Aorta (tissue), 5 donors: ENCODE measurements at regions not wholly inside any gene's neighbourhood (a gene's known extent, or its start where the extent isn't known, plus 50 kb on each side); places are given as distances from the start of the nearest gene placed in this dataset.

Source experiments
- ATAC-seq: fragments of 200-7000 bp; cut with Tn5 transposase; one replicate; pipeline ENCODE4 v1.9.1; 2022; ENCODE audit warnings: moderate library complexity; ENCODE audit not compliant: low FRiP score
- DNase-seq, 2 donors: peaks; one replicate each; pipeline ENCODE4 v3.0.0-alpha.2; 2020
- H3K27ac ChIP-seq, 2 donors: one replicate each; pipeline ENCODE4 v1.5.1; 2013; ENCODE audit warnings: low read length in 2 of 2, mild to moderate bottlenecking in 2 of 2, moderate library complexity in 2 of 2, control low read depth in 1 of 2, inconsistent platforms in 1 of 2, low read depth in 1 of 2
- H3K27me3 ChIP-seq, 2 donors: one replicate each; pipeline ENCODE4 v1.6.1; 2013; ENCODE audit warnings: control low read depth in 1 of 2, low read length in 1 of 2, mild to moderate bottlenecking in 1 of 2, moderate library complexity in 1 of 2; ENCODE audit not compliant: insufficient read depth in 2 of 2, control insufficient read depth in 1 of 2
- H3K36me3 ChIP-seq, 2 donors: one replicate each; pipeline ENCODE4 v1.6.1; 2013; ENCODE audit warnings: control low read depth in 1 of 2, low read length in 1 of 2, mild to moderate bottlenecking in 1 of 2; ENCODE audit not compliant: insufficient read depth in 2 of 2, control insufficient read depth in 1 of 2
- H3K4me1 ChIP-seq, 2 donors: one replicate each; pipeline ENCODE4 v1.6.1; 2013; ENCODE audit warnings: low read length in 2 of 2, control low read depth in 1 of 2, mild to moderate bottlenecking in 1 of 2, moderate library complexity in 1 of 2; ENCODE audit not compliant: insufficient read depth in 2 of 2, control insufficient read depth in 1 of 2
- H3K4me3 ChIP-seq, 2 donors: one replicate each; pipeline ENCODE4 v1.5.1; 2013; ENCODE audit warnings: low read length in 2 of 2, control low read depth in 1 of 2, mild to moderate bottlenecking in 1 of 2
- H3K9me3 ChIP-seq: one replicate; pipeline ENCODE4 v1.6.1; 2013; ENCODE audit warnings: mild to moderate bottlenecking, low read length; ENCODE audit not compliant: control insufficient read depth
- WGBS, 2 donors: extraction: QIAGEN DNeasy Blood & Tissue Kit; methylation state at CpG; one replicate each; pipeline ENCODE4 v1.1.7; 2013; 5-methylcytosine and 5-hydroxymethylcytosine counted together
- intact Hi-C, 2 donors: fragments of 100-400 bp; cut with DNase I; formaldehyde crosslinking; loops; one replicate each; pipeline versions ENCODE4 v1.14.2 to v1.15.0; 2022
- donor health status: healthy with polysubstance abuse.
- donor health status: Bipolar disorder and iron deficiency.
- donor health status: DM: no; HTN: no; CAD: no.
- donor health status: DM: no; HTN: no; CAD: no.
- donor health status: DM: yes; HTN: yes; CAD: no.

- Histone ChIP-seq H3K27ac (no peak overlapping the region), H3K4me3 (no peak overlapping the region), H3K9me3 (no peaks in the 10 kb centered on the region), H3K36me3 (no peaks in the 10 kb centered on the region), H3K27me3 (no peaks in the 10 kb centered on the region), H3K4me1 (no peaks in the 10 kb centered on the region)
- intact Hi-C loops = no loop called here
- no peak for ATAC-seq
- WGBS, 2 donors = 42 to 48% methylated on average over 1 of the region's 1 CpG
- no peak for DNase-seq
Observed at GRCh38 chr22:47777426-47777825, 1015.0 kb downstream of the TBC1D22A start.

- no peaks in the 10 kb centered on the region for H3K4me1 ChIP-seq
- H3K9me3 ChIP-seq = no peaks in the 10 kb centered on the region
- intact Hi-C loops = no loop called here
- H3K27ac ChIP-seq = no peak overlapping the region
- no peaks in the 10 kb centered on the region for H3K27me3 ChIP-seq
- H3K36me3 ChIP-seq = no peaks in the 10 kb centered on the region
- WGBS, 2 donors = 56 to 60% methylated on average over 10 of the region's 10 CpGs
- DNase-seq = no peak
- no peak for ATAC-seq
- H3K4me3 ChIP-seq = no peak overlapping the region
Observed at GRCh38 chr22:47776329-47776728, 1013.9 kb downstream of the TBC1D22A start.

GRCh38 chr22:47775686-47776085 is 1013.2 kb downstream of the TBC1D22A start:
- Histone ChIP-seq H3K27me3 (no peaks in the 10 kb centered on the region), H3K4me3 (no peak overlapping the region), H3K36me3 (no peaks in the 10 kb centered on the region), H3K27ac (no peak overlapping the region), H3K4me1 (no peaks in the 10 kb centered on the region), H3K9me3 (no peaks in the 10 kb centered on the region)
- ATAC-seq (no peak), DNase-seq (no peak)
- WGBS, 2 donors = 61 to 64% methylated on average over 4 of the region's 4 CpGs
- intact Hi-C loops = no loop called here

GRCh38 chr22:47775191-47775590 is 1012.7 kb downstream of the TBC1D22A start:
- intact Hi-C loops = no loop called here
- no peak overlapping the region for H3K27ac ChIP-seq
- 58 to 62% methylated on average over 4 of the region's 4 CpGs for whole genome bisulfite sequencing, 2 donors

GRCh38 chr22:47773635-47774034 is 1011.2 kb downstream of the TBC1D22A start:
- H3K9me3 ChIP-seq = peaks cover 2% of the 10 kb centered on the region
- H3K4me3 ChIP-seq = no peak overlapping the region
- intact Hi-C loops = no loop called here
- H3K27ac ChIP-seq = no peak overlapping the region
- no peak for DNase-seq
- ATAC-seq = no peak
- H3K36me3 ChIP-seq = no peaks in the 10 kb centered on the region
- H3K27me3 ChIP-seq = no peaks in the 10 kb centered on the region
- WGBS, 2 donors = 63 to 71% methylated on average over 2 of the region's 2 CpGs
- H3K4me1 ChIP-seq = no peaks in the 10 kb centered on the region

More at GRCh38 chr22:47775191-47775590, 1012.7 kb downstream of the TBC1D22A start:
- no peaks in the 10 kb centered on the region for H3K36me3 ChIP-seq
- DNase-seq (no peak), ATAC-seq (no peak)
- no peak overlapping the region for H3K4me3 ChIP-seq
- no peaks in the 10 kb centered on the region for H3K9me3 ChIP-seq
- no peaks in the 10 kb centered on the region for H3K4me1 ChIP-seq
- H3K27me3 ChIP-seq = no peaks in the 10 kb centered on the region

GRCh38 chr22:47772864-47773263 is 1010.4 kb downstream of the TBC1D22A start:
- no peak for ATAC-seq
- 82 to 85% methylated on average over 3 of the region's 3 CpGs for WGBS, 2 donors

GRCh38 chr22:47769652-47770051 is 1007.2 kb downstream of the TBC1D22A start:
- H3K4me3 ChIP-seq = no peak overlapping the region
- H3K4me1 ChIP-seq = no peaks in the 10 kb centered on the region
- DNase-seq (no peak), ATAC-seq (no peak)
- intact Hi-C loops = no loop called here
- H3K27ac ChIP-seq = no peak overlapping the region
- H3K9me3 ChIP-seq = peaks cover 2% of the 10 kb centered on the region
- 87 to 91% methylated on average over 6 of the region's 6 CpGs for WGBS, 2 donors
- H3K27me3 ChIP-seq = no peaks in the 10 kb centered on the region
- no peaks in the 10 kb centered on the region for H3K36me3 ChIP-seq

More at GRCh38 chr22:47772864-47773263, 1010.4 kb downstream of the TBC1D22A start:
- intact Hi-C loops = no loop called here
- no peaks in the 10 kb centered on the region for H3K4me1 ChIP-seq
- H3K4me3 ChIP-seq = no peak overlapping the region
- peaks cover 2% of the 10 kb centered on the region for H3K9me3 ChIP-seq
- DNase-seq = no peak
- no peak overlapping the region for H3K27ac ChIP-seq
- no peaks in the 10 kb centered on the region for H3K27me3 ChIP-seq
- no peaks in the 10 kb centered on the region for H3K36me3 ChIP-seq

- Histone ChIP-seq H3K4me1 (no peaks in the 10 kb centered on the region), H3K36me3 (no peaks in the 10 kb centered on the region), H3K9me3 (peaks cover 2% of the 10 kb centered on the region), H3K4me3 (no peak overlapping the region), H3K27me3 (no peaks in the 10 kb centered on the region), H3K27ac (no peak overlapping the region)
- no peak for DNase-seq
- intact Hi-C loops = no loop called here
- no peak for ATAC-seq
- WGBS, 2 donors = 77% methylated on average over 4 of the region's 4 CpGs
Observed at GRCh38 chr22:47768027-47768426, 1005.6 kb downstream of the TBC1D22A start.

- Histone ChIP-seq H3K36me3 (no peaks in the 10 kb centered on the region), H3K4me3 (no peak overlapping the region), H3K4me1 (no peaks in the 10 kb centered on the region), H3K27ac (no peak overlapping the region), H3K9me3 (peaks cover 2% of the 10 kb centered on the region), H3K27me3 (no peaks in the 10 kb centered on the region)
- DNase-seq = no peak
- 72 to 80% methylated on average over 5 of the region's 5 CpGs for WGBS, 2 donors
- intact Hi-C loops = no loop called here
- ATAC-seq = no peak
Observed at GRCh38 chr22:47767403-47767802, 1005.0 kb downstream of the TBC1D22A start.
